Stimulated activated CD4-positive, alpha-beta T cell treated with anti-CD3 and anti-CD28 coated beads, Interleukin-15, amount 100 ng/mL, for 48 hours (primary cell): ENCODE measurements at regions not wholly inside any gene's neighbourhood (a gene's known extent, or its start where the extent isn't known, plus 50 kb on each side); places are given as distances from the start of the nearest gene placed in this dataset.
A peak's percentile ranks its signal among the peaks of the same experiment; 100 is the strongest.

Experiments used
- DNase-seq, 2 donors: peaks; one replicate each; pipeline ENCODE4 v3.0.0-alpha.2; 2020; ENCODE audit warnings: low read depth in 2 of 2

- DNase-seq, result no peak
Observed at GRCh38 chr9:120001536-120001935, 578.4 kb downstream of the CDK5RAP2 start.

GRCh38 chr9:119998614-119999013, 581.4 kb downstream of the CDK5RAP2 start:
- no peak for DNase-seq

- no peak for DNase-seq
Observed at GRCh38 chr9:119991797-119992196, 588.2 kb downstream of the CDK5RAP2 start.

GRCh38 chr9:119986713-119987112, 593.3 kb downstream of the CDK5RAP2 start:
- no peak for DNase-seq

- no peak for DNase-seq
Observed at GRCh38 chr9:119986205-119986604, 593.8 kb downstream of the CDK5RAP2 start.

GRCh38 chr9:119974026-119974425, 604.8 kb upstream of the BRINP1 start:
- DNase-seq, result no peak

- peak; percentile 12 to 16 for DNase-seq
Observed at GRCh38 chr9:119968836-119969707, 599.8 kb upstream of the BRINP1 start.

GRCh38 chr9:119967867-119968535, 598.8 kb upstream of the BRINP1 start:
- no peak for DNase-seq

- no peak for DNase-seq
Observed at GRCh38 chr9:119963798-119964372, 594.6 kb upstream of the BRINP1 start.

- no peak for DNase-seq
Observed at GRCh38 chr9:119963258-119963797, 594.1 kb upstream of the BRINP1 start.

- DNase-seq, result no peak
Observed at GRCh38 chr9:119961774-119962424, 592.7 kb upstream of the BRINP1 start.

GRCh38 chr9:119959846-119960545, 590.8 kb upstream of the BRINP1 start:
- DNase-seq, result no peak

- no peak for DNase-seq
Observed at GRCh38 chr9:119956111-119956510, 586.9 kb upstream of the BRINP1 start.

- no peak for DNase-seq
Observed at GRCh38 chr9:119955276-119955675, 586.0 kb upstream of the BRINP1 start.

GRCh38 chr9:119951591-119951990, 582.4 kb upstream of the BRINP1 start:
- no peak for DNase-seq

GRCh38 chr9:119951090-119951489, 581.9 kb upstream of the BRINP1 start:
- DNase-seq, result no peak

GRCh38 chr9:119945686-119946085, 576.5 kb upstream of the BRINP1 start:
- no peak for DNase-seq

GRCh38 chr9:119941091-119941490, 571.9 kb upstream of the BRINP1 start:
- no peak for DNase-seq

GRCh38 chr9:119938871-119939270, 569.6 kb upstream of the BRINP1 start:
- no peak for DNase-seq

GRCh38 chr9:119934497-119934896, 565.3 kb upstream of the BRINP1 start:
- no peak for DNase-seq

GRCh38 chr9:119933191-119933590, 564.0 kb upstream of the BRINP1 start:
- no peak for DNase-seq
